BE2C (cell line): ENCODE measurements at regions not wholly inside any gene's neighbourhood (a gene's known extent, or its start where the extent isn't known, plus 50 kb on each side); places are given as distances from the start of the nearest gene placed in this dataset.
"Not testable (repeated sequence)": the region's sequence is repeated elsewhere in the genome, so short reads cannot be mapped to it uniquely, and the experiment has no call there.

ENCODE experiments used
- DNase-seq: peaks from one replicate; pipeline ENCODE4 v3.0.0-alpha.2; 2020
- H3K27me3 ChIP-seq: fragments of 250-450 bp; sonication (Bioruptor Pico); 2 replicates; pipeline ENCODE4 v1.5.1; 2020; ENCODE audit warnings: mild to moderate bottlenecking
- H3K36me3 ChIP-seq: fragments of 250-450 bp; sonication (Bioruptor Pico); 2 replicates; pipeline ENCODE4 v1.5.1; 2020; ENCODE audit warnings: mild to moderate bottlenecking
- H3K4me1 ChIP-seq: fragments of 250-450 bp; sonication (Bioruptor Pico); 2 replicates; pipeline ENCODE4 v1.5.1; 2020
- H3K4me3 ChIP-seq: 2 replicates; pipeline ENCODE4 v1.5.1; 2011; ENCODE audit warnings: low read depth, low read length
- H3K9me3 ChIP-seq: fragments of 250-450 bp; sonication (Bioruptor Pico); 2 replicates; pipeline ENCODE4 v1.5.1; 2020
- TF ChIP-seq, protein P1 (sequence below): IDR thresholded peaks from 2 replicates; pipeline ENCODE4 v1.5.1; 2012; ENCODE audit warnings: mild to moderate bottlenecking, low read depth, low read length

DNA sequence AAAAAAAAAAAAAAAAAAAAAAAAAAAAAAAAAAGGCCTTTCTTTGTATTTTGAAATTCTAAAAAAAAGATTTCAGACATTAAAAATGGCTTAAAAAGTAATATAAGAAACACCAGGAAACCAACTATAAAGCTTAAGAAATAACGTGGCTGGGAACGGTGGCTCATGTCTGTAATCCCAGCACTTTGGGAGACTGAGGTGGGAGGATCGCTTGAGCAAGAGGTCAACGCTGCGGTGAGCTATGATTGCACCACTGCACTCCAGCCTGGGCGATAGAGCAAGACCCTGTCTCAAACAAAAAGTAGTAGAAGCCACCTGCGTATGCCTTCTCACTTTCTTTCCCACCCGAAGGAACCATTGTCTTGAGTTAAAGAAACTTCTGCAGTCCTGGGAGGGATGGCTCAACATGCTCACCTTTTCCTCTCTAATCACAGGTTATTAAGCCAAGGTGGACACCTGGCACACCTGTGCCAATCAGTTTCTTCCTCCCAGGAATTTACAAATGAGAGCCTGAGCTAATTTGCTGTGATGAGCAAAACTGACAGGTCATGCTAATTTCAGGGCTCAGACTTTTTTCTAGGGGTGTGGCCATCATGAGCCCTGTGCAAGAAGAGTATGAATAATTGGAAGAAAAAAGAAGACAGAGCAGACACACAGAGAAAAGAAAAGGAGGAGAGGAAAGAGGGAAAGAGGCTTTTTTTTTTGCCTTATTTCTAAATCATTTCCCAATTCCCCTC, 72.0 kb upstream of the PARD3 start:
- H3K9me3 ChIP-seq: no peaks in the 10 kb centered on the region
- H3K27me3 ChIP-seq: no peaks in the 10 kb centered on the region
- no peaks in the 10 kb centered on the region for H3K4me1 ChIP-seq
- H3K36me3 ChIP-seq: no peaks in the 10 kb centered on the region
- no peak overlapping the region for H3K4me3 ChIP-seq
- DNase-seq: no peak
- TF ChIP-seq, protein P1, sequence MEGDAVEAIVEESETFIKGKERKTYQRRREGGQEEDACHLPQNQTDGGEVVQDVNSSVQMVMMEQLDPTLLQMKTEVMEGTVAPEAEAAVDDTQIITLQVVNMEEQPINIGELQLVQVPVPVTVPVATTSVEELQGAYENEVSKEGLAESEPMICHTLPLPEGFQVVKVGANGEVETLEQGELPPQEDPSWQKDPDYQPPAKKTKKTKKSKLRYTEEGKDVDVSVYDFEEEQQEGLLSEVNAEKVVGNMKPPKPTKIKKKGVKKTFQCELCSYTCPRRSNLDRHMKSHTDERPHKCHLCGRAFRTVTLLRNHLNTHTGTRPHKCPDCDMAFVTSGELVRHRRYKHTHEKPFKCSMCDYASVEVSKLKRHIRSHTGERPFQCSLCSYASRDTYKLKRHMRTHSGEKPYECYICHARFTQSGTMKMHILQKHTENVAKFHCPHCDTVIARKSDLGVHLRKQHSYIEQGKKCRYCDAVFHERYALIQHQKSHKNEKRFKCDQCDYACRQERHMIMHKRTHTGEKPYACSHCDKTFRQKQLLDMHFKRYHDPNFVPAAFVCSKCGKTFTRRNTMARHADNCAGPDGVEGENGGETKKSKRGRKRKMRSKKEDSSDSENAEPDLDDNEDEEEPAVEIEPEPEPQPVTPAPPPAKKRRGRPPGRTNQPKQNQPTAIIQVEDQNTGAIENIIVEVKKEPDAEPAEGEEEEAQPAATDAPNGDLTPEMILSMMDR: no peak

DNA sequence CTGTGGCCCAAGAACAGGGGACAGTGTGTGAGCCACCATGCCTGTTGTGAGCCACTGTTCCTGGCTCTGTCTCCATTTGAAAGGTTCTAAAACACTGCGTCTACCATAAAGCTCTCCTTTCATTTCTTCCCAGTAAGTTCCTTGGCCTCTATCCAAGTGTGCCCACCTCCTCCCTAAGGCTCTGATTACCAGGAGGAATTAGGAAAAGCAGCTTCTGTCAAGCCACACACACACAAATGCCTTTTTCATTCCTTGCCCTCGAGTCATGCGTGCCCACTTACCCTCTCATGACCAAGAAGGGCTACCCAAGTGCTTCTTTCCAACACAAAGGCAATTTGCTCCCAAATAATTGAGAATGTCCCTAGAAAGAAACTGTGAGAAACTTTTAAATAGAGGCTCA, 70.8 kb upstream of the PARD3 start:
- H3K4me3 ChIP-seq: no peak overlapping the region
- H3K36me3 ChIP-seq: no peaks in the 10 kb centered on the region
- no peaks in the 10 kb centered on the region for H3K27me3 ChIP-seq
- no peaks in the 10 kb centered on the region for H3K9me3 ChIP-seq
- DNase-seq: no peak
- TF ChIP-seq, protein P1: no peak
- no peaks in the 10 kb centered on the region for H3K4me1 ChIP-seq

DNA sequence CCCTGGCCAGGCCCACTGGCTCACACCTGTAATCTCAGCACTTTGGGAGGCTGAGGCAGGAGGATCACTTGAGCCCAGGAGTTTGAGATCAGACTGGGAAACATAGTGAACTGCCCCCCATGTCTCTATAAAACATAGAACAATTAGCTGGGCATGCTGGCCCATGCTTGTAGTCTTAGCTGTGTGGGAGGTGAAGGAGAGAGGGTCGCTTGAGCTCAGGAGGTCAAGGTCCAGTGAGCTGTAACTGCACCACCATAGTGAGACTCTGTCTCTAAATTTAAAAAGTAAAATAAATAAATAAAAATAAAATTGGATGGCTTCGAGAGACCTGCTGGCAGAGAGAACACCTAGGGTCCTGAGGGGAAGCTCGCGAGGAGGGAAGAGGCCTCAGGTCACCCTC, 69.9 kb upstream of the PARD3 start:
- H3K9me3 ChIP-seq: no peaks in the 10 kb centered on the region
- H3K27me3 ChIP-seq: no peaks in the 10 kb centered on the region
- TF ChIP-seq, protein P1: no peak
- no peak overlapping the region for H3K4me3 ChIP-seq
- DNase-seq: no peak
- H3K36me3 ChIP-seq: no peaks in the 10 kb centered on the region
- H3K4me1 ChIP-seq: no peaks in the 10 kb centered on the region

DNA sequence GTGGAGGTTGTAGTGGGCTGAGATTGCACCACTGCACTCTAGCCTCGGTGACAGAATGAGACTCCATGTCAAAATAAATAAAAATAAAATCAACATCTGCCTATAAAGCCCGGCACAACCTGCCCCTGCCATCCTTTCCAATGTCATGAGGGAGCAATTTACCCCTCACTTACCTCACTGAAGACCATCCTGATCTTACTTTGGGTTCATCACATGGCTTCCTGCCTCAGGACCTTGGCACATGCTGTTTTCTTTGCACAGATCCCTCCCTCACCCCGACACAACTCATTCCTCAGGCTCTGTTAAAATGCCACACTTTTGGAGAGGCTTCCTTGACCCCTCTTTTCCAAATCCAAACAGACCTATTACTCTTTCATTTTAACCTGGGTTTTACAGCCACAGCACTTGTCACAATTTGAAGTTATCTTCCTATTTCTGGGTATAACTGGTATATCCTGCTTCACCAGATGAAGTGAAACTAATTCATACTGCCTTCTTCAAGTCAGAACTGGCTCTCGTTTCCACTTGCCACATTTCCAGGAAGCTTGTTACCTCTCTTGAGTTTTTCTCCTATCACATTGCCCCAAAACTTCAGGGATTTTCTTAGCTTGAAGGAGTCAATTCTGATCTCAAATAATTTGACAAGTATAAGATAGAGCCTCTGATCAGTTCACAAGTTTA, 69.3 kb upstream of the PARD3 start:
- no peak for DNase-seq

DNA sequence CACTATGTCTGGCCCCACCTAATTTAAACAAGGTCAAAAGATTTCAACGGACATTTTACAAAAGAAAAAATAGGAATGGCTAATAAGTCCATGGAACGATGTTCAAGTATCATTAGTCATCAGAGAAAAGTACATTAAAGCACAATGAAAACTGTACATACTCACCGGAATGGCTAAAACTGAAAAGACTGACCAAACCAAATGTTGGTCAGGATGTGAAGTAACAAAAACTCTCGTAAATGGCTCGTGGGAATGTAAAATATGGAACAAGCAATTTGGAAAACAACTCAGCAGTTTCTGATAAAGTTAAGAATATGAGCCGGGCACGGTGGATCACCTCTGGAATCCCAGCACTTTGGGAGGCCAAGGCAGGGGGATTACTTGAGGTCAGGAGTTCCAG, 65.7 kb upstream of the PARD3 start:
- H3K27me3 ChIP-seq: no peaks in the 10 kb centered on the region
- no peaks in the 10 kb centered on the region for H3K36me3 ChIP-seq
- no peaks in the 10 kb centered on the region for H3K9me3 ChIP-seq
- H3K4me1 ChIP-seq: no peaks in the 10 kb centered on the region
- H3K4me3 ChIP-seq: no peak overlapping the region
- DNase-seq: no peak
- TF ChIP-seq, protein P1: no peak

More for the DNA sequence above, 69.3 kb upstream of the PARD3 start:
- no peaks in the 10 kb centered on the region for H3K27me3 ChIP-seq
- no peaks in the 10 kb centered on the region for H3K4me1 ChIP-seq
- no peaks in the 10 kb centered on the region for H3K36me3 ChIP-seq
- H3K9me3 ChIP-seq: no peaks in the 10 kb centered on the region
- no peak overlapping the region for H3K4me3 ChIP-seq
- TF ChIP-seq, protein P1: no peak

DNA sequence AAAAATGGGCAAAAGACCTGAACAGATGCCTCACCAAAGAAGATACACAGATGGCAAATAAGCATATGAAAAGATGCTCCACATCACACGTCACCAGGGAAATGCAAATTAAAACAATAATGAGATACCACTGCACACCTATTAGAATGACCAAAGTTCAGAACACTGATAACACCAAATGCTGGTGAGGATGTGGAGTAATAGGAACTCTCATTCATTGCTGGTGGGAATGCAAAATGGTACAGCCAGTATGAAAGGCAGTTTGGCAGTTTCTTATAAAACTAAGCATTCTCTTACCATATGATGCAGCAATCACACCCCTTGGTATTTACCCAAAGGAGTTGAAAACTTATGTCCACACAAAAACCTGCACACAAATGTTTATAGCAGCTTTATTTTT, 63.6 kb upstream of the PARD3 start:
- H3K9me3 ChIP-seq, H3K27me3 ChIP-seq, H3K4me3 ChIP-seq, H3K4me1 ChIP-seq, H3K36me3 ChIP-seq, DNase-seq: not testable (repeated sequence)
